ENCODE measurements at regions not wholly inside any gene's neighbourhood (a gene's known extent, or its start where the extent isn't known, plus 50 kb on each side); places are given as distances from the start of the nearest gene placed in this dataset.

DNA sequence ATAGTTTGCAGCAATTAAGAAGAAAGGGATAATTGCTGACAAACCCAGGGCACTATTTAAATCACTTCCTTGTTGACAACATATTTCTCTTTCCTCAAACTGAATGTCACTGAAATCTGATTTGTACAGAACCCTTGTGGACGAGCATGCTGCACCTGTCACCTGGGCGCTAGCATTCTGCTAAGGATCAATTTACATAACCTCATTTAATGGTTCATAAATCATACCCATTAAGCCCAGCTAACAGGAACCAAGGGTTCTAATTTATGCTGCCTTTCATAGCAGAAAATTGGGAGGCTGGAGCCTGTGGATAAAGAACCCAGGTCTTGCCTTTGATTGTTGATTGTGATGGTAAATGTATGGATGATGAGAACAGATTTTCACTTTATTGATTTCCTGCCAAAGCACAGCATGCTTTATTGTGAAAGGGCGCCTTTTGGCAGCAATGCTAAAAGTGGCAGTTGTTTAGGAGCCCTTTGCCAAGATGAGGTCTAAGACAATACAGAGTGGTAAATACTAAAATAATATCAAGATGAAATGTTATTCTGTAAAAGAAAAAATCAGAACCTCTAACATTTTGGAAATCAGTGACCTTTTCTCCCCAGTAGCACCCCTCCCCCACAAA is 95.4 kb downstream of the NKX2-1 start:
- TF ChIP-seq, protein P1, sequence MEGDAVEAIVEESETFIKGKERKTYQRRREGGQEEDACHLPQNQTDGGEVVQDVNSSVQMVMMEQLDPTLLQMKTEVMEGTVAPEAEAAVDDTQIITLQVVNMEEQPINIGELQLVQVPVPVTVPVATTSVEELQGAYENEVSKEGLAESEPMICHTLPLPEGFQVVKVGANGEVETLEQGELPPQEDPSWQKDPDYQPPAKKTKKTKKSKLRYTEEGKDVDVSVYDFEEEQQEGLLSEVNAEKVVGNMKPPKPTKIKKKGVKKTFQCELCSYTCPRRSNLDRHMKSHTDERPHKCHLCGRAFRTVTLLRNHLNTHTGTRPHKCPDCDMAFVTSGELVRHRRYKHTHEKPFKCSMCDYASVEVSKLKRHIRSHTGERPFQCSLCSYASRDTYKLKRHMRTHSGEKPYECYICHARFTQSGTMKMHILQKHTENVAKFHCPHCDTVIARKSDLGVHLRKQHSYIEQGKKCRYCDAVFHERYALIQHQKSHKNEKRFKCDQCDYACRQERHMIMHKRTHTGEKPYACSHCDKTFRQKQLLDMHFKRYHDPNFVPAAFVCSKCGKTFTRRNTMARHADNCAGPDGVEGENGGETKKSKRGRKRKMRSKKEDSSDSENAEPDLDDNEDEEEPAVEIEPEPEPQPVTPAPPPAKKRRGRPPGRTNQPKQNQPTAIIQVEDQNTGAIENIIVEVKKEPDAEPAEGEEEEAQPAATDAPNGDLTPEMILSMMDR (IDR thresholded peaks at IDR 0.05 in 2 of 3, conservative IDR thresholded peaks at IDR 0.05 in 1 of 3; ENCODE audit: insufficient read depth in 2 of 3, low read depth in 1 of 3, low read length in 3 of 3) = no peak
- TF ChIP-seq ZBTB11 (CRISPR knock-in tag; IDR thresholded peaks at IDR 0.05) (no peak), EGR1 (conservative IDR thresholded peaks at IDR 0.05) (no peak), ELF1 (tag; IDR thresholded peaks at IDR 0.05) (no peak), KAT2B (IDR thresholded peaks at IDR 0.05; ENCODE audit: low read depth, low read length) (no peak)
